GM23248 (cell line): ENCODE measurements at regions not wholly inside any gene's neighbourhood (a gene's known extent, or its start where the extent isn't known, plus 50 kb on each side); places are given as distances from the start of the nearest gene placed in this dataset.

Source experiments
- EZH2 ChIP-seq: fragments of 200-600 bp; sonication (generic); IDR thresholded peaks from 2 replicates; pipeline ENCODE4 v1.6.1; 2018; ENCODE audit warnings: antibody characterized with exemption, mild to moderate bottlenecking; ENCODE audit not compliant: insufficient read depth, poor library complexity, severe bottlenecking
- EZH2phosphoT487 ChIP-seq: fragments of 200-600 bp; sonication (generic); IDR thresholded peaks from 2 replicates; pipeline ENCODE4 v1.6.1; 2018; ENCODE audit warnings: antibody characterized with exemption, moderate library complexity, mild to moderate bottlenecking, low read depth; ENCODE audit not compliant: insufficient read depth

DNA sequence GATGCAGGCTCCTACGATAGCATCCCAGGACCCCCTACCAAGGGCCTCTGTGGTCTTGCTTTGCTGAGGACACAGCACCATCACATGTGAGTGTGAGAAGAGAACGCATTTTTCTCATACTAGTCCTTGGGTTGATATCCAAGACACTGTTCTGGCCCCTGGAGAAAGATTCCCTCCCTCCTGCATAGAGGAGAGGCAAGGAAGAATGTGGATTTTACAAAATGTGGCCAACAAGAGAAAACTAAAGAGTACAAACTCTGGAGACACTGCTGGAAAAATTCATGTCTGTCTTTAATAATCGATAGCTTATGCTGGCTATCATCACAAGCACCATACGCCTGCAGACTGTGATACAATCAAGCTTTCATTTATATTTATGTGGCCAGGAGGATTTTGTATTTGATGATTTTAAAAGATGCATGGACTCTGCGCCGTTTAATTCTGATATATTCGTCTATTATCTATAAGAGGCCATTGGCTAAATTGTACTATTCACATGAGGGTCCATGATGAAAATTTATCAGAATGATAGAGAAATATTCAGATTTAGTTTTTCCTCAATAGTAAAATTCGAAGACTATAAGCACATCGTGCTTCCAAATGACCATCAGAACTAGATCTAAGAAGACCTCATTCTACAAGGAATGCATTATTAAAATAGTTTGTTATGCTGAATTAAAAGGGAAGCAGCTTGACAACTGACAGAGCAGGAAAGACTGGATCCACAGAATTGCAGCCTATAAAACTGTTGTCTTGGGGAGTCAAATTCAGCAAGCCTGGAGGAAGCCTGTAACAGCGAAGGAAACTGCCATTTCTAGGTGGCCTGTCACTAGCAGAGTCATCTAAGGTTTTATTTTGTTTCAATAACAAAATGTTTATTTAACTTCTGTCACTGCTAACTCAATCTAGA lies 578.7 kb downstream of the DIAPH3 start:
- no peak for TF ChIP-seq EZH2
- no peak for TF ChIP-seq EZH2phosphoT487
